Fibroblast of gingiva (primary cell): ENCODE measurements at regions not wholly inside any gene's neighbourhood (a gene's known extent, or its start where the extent isn't known, plus 50 kb on each side); places are given as distances from the start of the nearest gene placed in this dataset.

ENCODE experiments used
- DNase-seq: peaks from one replicate; pipeline ENCODE4 v3.0.0-alpha.2; 2011; ENCODE audit warnings: low read depth

DNA sequence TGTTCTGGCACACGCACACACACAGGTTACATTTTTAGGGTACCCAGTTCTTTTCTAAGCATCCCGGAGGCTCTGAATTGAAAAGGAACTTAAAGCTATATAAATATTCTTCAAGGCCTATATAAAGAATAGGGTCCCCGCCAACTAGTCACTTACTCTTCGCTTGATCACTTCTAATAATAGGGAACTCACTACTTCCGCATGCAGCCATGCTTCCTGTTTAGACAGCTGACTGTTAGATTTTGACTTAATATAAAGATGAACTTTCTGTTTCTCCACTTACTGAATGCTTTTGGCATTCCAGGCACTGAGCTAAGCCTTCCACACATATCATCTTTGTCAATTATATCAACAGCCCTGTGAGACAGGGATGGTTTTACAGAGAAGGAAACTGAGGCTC is 259.6 kb downstream of the TSHZ3 start:
- DNase-seq = no peak

DNA sequence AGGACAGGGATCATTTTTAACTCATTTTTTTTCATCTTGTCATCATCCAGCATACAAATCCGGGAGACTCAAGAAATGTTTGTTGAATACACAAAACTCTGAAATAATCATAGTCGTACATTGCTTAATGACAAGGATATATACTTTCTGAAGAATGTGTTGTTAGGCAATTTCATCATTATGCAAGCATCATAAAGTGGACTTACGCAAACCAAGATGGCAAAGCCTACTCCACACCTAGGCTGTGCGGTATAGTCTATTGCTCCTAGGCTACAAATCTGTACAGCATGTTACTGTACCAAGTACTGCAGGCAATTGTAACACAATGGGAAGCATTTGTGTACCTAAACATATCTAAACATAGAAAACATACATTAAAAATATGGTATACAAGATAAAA is 264.1 kb downstream of the TSHZ3 start:
- DNase-seq = no peak

DNA sequence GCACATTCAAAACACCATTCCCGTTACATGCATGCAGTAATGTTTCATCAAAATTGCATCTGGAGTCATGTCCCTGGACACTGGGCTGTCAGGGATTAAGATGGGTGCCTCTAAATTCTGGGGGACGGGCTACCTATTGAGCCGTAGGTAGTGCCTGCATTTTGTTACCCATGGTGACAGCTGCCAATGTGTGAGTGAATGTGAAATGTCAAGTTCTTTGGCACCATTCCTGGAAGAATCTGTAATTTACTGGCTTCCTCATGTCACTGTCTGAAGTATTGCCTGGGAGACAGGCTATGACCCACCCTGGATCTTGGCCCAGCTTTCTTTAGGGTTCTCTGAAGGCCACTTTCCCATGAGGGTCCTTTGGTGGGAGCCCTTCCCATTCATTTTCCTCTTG is 266.1 kb downstream of the TSHZ3 start:
- DNase-seq = no peak

DNA sequence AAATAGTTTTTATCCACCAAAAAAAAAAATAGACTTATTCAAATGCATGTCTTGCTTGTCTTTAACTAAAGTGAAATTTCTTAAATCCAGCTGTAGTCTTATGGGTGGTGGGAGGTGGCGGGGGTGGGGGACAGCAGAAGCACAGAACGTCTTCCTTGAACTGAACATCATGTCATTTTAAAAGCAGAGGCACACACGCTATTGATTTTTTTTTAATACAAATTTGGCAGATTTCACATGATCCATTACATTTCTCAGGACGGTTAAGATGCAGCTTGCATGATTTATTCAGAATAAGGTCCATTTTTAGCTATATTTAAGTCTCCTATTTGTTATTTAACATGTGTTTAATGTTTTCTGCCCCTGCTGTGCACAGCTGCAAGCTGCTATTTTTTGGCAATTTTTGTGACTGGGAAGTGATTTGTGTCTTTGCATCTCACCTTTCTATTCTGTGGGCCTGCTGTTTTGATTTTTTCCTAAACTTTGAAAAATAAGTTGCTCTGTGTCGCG is 274.0 kb downstream of the TSHZ3 start:
- DNase-seq = no peak

DNA sequence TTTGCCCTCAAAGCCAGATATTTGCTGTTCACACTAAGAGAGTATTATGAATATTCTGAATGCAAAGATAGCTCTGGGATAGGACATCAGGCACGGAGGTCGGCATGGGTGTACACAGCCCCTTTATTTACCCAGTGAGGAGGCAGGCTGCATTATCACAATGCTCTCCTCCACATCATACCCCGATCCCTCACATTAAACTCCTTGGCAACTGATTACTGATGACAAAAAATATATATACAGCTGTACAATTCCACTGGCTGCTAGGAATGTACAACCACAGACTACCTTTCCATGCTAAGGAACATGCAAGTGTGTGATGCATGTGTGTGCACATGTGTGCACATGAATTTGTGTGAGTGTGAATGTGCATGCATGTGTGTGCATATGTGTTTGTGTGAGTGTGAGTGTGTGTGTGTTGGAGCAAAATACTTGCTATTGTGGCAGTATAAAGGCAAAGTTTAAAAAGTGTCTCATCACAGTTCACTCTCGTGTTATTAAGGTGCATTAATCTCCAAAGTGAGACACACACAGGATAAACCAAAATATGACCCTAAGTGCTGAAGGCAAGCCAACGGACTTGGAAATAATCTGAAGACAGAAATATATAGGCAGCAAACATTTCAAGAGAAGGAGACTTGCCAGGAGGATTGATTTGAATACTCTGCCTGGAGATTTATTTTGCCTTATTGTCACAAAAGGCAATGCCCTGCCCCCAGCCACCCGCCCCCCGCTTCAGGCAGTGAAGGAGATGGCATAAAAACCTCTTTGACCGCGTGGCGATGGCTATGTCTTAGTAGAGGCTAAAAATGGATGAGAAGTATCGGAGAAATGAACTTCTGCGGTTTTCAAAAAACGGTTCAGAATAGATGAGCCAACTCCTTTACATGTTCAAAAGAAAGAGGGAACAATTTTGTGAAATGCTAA is 274.8 kb downstream of the TSHZ3 start:
- no peak for DNase-seq

DNA sequence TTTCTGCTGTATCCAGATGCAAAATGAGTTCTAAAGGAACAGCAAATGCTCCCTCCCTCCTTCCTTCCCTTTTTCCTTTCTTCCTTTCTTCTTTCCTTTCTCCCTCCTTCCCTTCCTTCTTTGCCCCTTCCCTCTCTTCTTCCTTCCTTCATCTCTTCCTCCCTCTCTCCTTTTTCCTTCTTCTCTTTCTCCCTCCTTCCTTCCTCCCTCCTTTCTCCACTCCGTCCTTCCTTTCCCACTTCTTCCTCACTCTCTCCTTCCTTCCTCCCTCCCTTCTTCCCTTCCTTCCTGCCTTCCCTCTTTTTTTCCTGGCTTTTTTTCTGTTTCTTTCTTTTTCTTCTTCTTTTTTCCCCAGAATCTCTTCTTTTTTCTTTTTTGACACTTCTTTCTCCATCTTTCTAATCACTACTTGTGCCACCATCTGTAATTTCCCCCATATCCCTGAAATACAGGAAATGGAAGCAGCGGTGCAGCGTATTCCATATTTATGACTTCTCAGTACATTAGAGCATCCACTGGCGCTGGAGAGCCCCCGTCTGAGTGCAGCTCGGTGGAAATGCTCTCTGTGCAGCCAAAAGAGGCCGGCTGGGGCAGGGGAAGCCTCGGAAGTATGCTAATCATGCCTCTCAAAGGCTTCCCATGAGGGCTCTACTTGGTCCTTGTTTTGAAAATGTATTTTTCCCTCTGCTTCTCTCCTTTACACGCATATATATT is 275.6 kb downstream of the TSHZ3 start:
- DNase-seq = no peak

DNA sequence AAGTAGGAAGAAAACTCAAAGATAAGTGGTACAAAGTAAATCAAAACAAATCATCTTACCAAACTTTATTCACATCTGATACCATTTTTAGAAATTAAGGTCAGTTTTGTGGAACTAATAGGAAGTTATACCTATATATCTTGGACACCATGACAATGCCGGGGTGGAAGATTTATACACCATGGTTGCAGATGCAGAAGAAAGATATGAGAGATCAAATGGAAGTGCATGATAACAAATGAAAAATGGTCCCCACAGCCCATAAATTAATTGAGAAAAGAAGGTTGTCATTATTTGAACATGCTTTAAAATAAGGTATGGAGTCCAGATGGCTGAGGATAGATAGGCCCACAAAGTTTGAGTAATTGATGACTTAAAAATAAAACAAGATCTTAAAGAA is 276.8 kb downstream of the TSHZ3 start:
- no peak for DNase-seq

DNA sequence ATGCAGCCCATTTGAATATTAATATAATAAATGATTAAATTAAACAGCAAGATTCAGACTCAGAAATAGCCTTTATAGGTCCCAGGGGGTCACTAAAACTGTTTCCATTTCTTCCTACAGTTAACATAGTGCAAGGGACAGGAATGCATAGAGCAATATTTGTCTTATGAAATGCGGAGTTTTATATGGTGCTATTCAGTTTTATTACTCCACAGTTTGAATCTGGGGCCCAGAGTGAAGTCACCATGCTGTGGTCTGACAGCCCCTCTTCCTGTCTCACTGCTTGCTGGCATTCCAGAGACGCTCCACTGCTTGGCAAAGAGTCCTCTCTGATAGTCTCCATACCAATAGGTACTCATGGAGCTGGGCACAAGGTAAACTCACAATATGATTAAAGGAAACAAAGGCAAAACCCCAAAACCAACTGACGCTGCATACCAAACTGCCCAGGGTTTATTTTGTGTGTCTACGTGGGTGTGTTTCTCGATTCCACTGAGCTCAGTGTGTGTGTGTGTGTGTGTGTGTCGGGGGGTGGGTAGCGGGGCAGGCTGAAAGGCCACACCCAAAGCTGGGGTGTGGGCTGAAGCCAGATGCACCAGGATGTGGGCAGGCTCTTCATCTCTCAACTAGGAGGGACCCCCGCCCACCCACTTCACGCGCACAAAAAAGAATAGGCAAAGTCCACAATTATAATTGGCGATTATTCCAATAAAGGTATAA is 277.9 kb downstream of the TSHZ3 start:
- no peak for DNase-seq

DNA sequence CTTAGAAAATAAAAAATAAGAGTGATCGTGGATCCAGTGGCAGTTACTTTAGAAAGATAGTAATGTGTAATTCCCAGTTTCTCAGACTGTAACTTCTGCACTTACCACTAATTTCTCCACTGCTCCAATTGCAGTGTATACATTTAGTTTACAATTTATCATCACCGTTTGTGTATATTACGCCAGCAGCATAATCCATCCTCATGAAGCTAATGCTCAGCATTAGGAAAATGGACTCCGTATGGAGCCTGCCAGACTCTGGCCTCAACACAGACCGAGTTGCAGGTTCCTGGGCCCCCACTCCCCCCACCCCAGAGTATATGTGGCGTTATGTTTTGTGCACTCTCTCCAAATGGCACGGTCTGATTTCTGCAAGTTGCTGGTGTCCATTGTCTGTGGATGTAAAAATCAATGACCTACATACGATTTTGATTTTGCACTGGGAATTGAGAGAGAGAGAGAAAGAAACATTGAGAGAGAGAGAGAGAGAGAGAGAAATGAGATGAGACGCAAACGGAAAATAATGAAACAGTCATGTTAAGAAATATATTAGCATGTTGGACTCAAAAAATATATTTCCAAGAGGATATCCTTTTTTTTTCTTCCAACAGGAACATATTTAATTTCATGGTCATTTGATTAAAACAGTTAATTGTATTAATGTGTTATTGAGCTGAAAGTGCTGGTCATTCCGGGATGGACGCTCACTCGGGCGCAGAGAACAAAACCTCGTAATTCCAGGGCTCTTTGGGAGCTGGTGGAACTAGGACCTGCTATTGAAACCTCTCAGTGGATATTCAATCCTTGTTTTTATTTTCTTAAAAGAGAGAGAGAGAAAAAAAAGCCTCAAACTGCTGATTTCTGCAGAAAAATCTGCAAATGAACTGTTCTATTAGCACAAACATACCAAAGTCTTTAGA is 278.8 kb downstream of the TSHZ3 start:
- DNase-seq = no peak

DNA sequence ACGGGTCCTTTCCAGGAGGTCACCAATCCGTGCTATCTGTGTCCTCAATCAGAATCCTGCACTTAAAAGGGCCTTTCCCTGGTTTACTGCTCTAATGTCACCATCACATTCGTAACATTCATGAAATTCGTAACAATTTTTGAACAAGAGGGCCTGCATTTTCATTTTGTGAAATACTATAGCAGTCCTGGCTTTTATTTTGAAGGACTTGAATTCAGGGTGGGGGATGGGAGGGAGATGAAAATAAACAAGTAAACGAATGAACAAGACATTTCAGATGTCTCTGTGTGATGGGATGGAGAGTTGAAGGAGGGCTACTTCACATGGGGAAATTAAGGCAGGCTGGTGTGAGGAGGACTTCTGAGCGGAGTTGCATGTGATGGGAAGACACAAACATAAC is 281.0 kb downstream of the TSHZ3 start:
- DNase-seq = no peak

DNA sequence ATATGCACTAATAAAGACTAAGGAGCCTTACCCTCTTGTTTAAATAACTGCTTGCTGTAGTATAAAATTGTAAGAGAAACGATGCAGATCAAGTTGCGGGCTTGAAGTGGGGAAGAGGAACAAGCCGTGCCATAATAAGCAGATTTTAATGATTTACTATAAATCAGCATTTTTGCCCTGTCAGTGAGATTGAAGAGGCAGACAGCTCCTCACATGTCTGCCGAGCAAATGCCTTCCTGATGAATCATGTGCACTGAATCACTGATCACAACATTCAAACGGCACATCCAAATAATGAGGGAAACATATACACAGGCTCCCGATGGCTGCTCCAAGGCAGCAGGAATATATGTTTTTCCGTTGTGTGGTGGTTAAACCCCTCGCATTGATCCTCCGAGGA is 282.9 kb downstream of the TSHZ3 start:
- peak; percentile 12 for DNase-seq

DNA sequence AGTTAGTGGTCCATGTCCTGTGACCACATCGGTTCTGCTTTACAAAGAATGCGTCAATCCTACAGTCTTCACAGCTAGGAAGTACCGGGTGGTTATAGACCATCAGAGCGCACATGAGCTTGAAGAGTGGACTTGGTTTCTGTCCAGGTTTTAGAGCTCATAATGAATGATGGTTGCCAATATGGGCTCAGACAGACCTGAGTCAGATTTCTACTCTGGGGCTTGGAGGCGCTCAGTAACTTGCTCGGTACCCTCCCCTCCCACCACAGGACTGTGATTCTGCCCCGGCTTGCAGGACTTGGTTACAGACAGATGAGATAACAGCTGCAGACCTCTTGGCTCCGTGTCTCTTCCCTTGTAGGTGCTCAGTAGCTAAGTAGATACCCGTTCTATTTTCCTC is 284.7 kb downstream of the TSHZ3 start:
- DNase-seq = no peak

DNA sequence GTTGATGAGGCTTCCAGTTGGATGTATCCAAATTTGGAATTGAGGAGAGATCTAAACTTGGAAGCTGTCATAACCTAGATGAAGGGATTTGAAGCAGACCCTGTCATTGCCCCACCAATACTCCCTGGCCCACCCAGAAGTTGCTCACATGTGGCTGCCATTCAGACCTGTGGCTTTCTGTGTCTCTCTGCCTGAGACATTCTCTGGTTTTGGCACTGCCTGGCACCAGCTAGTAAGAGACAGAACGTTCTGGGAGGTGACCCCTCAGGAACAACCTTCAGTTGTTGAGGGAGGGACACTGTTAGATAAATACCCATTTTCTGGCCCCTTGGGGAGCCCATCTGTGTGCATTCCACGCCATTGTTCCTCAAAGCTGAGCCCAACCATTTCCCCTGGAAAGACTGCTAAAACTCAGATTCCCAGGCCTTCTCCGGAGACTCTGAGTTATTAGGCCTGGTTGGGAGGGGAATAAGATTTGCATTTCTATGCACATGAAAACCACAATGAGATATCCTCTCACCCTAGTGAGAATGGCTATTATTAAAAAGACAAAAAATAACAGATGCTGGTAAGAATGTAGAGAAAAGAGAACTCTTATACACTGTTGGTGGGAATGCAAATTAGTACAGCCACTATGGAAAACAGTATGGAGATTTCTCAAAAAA is 290.4 kb downstream of the TSHZ3 start:
- DNase-seq = no peak

DNA sequence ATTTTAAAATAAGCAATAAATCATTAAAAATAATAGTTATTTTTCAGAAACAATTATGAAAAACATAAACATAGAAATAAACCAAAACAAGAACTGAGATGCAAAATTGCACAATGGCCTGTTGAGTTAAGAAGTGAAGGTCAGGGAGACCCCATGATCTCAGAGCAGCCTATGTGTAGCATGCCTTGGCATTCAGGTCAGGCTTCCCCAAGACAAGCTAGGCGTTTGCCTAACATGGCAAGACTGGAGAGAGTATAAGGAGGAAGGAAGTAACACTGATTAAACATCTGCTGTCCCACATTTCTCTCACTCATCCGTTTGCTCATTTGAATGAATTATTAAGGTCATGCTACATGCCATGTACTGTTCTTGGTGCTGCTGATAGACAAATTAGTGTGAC is 291.8 kb downstream of the TSHZ3 start:
- no peak for DNase-seq

DNA sequence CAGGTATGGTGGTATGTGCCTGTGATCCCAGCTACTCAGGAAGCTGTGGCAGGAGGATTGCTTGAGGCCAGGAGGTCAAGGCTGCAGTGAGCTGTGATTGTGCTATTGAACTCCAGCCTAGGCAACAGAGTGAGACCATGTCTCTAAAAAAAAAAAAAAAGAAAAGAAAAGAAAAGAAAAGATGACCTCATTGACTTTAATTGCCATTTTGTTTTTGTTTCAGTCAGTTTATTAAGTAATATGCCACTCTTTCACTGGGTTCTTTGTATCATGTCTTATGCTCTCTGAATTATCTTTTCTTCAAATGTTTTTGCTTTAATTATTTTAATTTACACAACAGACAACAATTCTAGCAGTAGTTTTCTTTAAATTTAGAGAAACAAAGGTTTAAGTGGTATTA is 293.8 kb downstream of the TSHZ3 start:
- no peak for DNase-seq

DNA sequence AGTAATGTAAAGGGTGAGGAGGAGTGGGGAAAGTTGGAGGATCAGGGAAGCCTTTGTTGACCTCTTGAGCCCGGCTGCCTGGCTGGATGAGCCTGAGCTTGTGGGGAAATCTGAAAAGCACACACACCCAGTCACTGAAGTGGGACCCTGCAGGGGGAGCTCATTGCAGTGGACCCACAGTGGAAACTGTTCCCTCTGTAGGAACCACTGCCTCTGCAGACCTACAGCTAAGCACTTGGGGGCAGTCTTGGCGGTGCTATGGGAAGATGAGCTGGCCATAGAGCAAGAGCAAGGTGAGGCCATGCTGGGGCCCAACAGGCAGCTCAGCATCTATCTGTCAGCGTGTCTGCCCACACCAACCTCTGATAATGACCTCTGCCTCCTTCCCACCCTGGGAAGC is 294.8 kb downstream of the TSHZ3 start:
- peak; percentile 47 for DNase-seq

DNA sequence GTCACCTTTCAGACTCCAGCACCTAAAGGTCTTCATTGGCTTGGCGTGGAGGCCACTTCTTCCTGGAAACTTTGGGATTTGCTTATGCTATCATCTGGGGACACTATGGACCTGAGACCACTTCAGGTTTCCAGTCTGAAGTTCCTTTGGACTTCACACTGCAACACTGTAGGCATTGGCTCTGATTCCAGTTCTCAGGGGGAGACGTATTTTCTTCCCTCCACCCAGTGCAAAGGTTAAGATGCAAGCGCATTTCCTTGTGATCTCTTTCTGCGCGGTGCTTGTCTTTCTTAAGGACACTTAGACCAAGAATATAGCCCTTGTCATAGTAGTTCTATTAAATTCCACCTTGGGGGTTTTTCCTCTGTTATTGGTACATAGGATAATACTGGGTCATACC is 299.8 kb downstream of the TSHZ3 start:
- DNase-seq = no peak

DNA sequence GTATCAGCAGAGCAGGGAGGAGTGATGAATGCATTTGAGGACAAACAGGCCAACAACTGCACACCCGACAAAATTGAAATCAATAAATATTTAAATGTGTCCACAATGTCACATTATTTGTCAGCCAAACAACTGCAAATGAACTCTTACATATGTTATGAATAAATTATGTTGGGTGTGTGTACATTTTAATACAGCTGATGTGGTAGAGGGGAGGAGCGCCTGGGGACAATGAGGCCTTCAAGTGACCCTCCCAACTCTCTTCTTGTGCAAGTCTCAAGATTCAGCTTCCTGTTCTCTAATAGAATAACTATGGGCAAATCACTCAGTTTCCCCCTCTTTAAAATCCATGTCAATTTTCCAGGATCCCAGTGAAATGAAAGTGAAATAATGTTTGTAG is 303.2 kb downstream of the TSHZ3 start:
- no peak for DNase-seq

DNA sequence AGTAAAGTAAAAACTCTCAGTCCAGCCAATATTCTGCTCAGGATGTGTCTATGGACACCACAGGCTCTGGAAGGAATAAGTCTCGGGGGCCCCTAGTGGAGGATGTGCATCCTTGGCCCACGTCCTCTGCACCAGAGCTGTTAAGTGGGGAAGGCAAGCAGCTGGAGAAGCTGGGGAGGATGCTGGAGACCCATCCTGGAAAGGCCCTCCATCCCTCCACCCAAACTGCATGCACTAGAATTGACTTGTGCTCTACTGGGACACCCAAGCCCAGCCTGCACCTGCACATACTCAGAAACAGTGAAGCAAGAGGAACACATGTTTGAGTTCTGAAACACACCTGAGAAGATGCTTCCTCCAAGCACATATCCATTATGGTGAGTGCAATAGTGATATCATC is 307.8 kb downstream of the TSHZ3 start:
- no peak for DNase-seq

DNA sequence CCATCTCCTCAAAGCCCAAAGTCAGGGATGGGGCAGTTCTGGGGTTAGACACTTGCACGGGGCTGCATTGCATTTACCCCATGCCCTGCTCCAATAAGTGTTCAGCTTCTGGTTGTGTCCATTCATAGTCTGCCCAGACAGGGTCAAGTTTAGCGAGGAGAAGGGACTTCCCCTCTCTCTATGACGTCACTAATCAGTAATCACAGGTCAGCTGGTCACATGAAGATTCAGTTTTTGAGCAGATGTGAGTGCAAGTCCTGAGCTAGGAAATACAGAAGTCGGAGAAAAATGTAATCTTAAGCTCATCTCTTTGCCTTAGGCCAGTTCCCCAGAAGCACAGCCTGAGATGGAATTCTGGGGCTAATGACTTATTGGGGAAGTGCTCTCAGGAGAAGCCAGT is 310.1 kb downstream of the TSHZ3 start:
- no peak for DNase-seq
